HG03103 (cell line): ENCODE measurements at regions not wholly inside any gene's neighbourhood (a gene's known extent, or its start where the extent isn't known, plus 50 kb on each side); places are given as distances from the start of the nearest gene placed in this dataset.

ENCODE experiments used
- ATAC-seq: cut with Tn5 transposase; IDR thresholded peaks from one replicate; pipeline ENCODE4 v1.9.1; 2021; ENCODE audit warnings: low read depth; ENCODE audit not compliant: unreplicated experiment

GRCh38 chr6:155599160-155599559 is 143.5 kb upstream of the NOX3 start:
- ATAC-seq, result no peak

DNA sequence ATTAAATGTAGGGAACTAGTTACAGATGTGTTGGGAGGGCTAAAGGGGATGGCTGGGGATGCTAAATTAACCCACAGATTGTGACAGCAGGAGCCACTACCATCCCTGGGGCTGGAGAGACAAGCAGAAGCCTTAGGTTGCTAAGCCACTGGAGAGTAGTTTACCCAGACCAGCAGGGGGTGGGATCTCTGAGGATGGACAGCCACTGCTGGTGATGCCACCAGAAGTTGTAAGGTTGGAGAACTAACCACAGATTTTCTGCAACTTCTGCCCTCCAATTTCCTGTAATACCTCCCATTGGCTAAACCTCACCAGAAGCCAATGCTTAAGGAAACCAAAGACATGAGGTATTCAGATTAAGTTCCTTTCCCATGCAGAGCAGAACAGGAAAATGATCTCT is 139.6 kb upstream of the NOX3 start:
- ATAC-seq, result no peak

DNA sequence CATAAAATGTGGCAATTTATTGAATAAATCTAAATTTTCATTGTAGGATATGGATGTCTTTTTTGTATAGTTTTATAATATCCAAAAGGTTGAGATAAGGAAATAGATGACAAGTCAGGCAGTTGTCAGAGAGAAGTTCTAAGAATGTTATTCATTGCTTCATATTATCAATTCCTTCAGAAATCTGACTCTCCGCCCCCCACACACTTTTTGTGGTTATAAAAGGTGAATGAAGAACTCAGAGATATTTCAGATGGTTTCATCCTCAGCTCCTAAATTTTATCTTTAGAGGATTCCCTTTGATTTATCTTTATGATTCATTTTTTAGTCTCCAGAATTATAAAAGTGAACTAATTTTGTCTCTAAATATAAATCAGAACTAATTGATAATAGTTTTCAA is 136.1 kb upstream of the NOX3 start:
- ATAC-seq, result no peak

GRCh38 chr6:155589190-155589589 is 133.6 kb upstream of the NOX3 start:
- ATAC-seq, result no peak

GRCh38 chr6:155587817-155588216 is 132.2 kb upstream of the NOX3 start:
- ATAC-seq, result no peak

DNA sequence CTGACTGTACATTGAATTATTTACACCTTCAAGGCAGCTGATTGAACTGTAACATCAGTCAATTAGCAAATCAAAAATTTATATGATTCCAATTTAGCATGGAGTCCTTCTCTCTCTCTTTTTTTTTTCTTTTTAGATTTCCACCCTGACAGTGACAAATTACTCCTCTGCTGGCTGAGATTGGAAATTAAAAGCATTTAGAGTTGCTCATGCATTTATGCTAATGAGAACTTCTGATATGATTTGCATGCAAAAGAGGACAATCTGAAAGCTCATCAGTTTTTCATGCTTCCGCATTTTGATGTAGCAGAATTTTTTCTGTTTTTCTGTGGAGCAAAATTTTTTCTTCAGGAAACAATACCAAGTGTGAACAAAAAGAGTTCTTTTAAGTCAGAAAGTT is 130.5 kb upstream of the NOX3 start:
- ATAC-seq, result no peak

- no peak for ATAC-seq
Observed at GRCh38 chr6:155584006-155584405, 128.4 kb upstream of the NOX3 start.

DNA sequence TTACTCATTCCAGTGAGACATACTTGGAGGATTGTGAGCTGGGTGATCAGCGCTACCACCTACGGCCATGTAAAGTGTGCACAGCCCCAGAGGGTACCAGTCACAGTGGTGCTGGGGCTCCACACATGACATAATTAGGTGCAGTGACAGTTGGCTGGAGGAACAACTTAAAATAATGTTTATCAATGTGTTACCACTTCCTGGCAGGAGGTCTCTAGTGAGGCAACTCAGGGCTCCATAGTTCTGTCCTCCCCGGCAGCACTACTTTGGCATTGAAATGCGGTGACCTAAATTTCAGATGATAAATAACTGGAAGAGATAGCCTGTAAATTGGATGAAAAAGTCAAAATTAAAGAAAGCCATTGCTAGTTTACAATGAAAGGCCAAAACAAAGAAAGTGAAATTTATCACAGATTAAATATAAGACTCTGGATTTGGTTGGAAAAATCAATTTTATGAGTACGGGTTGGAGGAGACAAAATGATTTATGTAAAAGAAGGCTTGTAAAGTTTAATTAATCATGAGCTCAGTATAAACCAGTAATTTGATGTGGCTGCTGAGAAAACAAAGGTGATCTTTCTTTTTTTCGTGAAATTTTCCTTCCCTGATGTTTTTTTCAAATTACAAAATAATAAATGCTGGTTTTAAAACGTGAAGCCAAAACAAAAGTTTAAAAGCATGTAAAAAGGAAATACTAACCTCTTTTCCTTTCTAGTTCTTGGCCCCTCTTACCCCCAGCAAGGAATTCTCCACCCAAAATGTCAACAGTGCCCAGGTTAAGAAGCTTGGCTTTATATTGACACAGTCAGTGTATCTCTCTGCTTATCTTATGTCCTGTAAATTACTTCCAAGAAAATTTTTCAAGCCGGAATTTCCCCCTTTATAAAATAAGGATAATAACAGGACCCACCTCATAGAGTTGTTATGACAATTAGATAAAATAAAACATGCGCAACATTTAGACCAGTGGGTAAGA is 126.7 kb upstream of the NOX3 start:
- ATAC-seq, result no peak

- ATAC-seq, result no peak
Observed at GRCh38 chr6:155580904-155581303, 125.3 kb upstream of the NOX3 start.

DNA sequence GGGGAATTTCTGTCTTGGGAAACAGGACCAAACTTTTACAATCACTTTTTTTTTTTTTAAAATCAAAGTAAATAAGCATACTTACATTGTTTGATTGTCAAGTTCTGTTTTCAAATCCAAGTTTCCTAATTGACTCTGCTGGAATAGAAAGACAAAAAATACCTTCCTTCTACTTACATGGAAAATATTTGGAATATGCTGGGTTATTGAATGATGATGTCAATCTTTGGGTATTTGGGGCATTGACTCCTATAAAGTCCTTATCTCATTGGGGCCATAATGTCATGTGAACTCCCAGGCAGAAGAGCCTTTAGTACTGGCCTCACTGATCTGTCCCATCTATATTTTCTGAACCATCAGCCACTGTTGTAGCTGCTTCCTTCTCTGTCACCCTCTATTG is 122.6 kb upstream of the NOX3 start:
- no peak for ATAC-seq

DNA sequence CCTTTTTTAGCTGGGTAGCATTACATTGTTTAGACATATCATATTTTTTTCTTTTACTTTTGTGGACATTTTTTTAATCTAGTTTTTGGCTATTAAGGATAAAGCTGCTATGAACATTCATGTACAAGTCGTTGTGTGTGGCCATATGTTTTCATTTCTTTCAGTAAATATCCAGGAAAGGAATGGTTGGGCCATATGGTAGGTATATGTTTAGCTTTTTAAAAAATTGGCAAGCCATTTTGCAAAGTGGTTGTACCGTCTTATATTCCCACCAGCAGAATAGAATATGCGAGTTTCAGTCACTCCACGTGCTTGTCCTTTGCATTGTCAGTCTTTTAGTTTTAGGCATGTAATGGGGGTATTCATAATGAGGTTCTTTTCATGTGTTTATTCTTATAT is 106.3 kb upstream of the NOX3 start:
- no peak for ATAC-seq

DNA sequence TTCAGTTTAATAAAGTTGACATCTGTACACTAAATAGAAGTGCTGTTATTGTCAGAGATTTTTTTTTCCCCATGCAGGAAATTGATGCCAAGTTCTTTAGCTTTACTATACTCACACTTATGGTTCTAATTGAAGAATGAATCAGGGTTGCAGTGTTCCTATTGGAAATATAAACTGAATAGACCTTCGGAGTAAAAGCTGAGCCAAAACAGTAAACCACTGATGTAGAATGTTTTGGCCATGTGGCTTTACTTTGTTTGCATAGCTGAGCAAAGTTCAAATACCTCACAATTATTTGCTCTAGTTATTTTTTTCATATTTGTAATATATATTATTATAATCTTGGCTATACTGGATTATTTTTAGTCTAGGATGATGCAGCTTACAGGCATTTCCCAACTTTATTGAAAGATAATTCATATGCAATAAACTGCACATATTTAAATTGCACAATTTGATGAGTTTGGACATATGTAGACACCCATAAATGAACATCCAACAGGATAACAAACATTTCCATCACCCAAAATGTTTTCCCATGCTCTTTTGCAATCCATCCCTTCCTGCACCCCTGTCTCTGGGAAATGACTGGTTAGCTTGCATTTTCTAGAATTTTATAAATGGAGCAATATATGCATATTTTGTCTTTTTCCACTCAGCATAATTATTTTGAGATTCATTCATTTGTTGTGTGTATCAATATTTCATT is 105.8 kb upstream of the NOX3 start:
- no peak for ATAC-seq

DNA sequence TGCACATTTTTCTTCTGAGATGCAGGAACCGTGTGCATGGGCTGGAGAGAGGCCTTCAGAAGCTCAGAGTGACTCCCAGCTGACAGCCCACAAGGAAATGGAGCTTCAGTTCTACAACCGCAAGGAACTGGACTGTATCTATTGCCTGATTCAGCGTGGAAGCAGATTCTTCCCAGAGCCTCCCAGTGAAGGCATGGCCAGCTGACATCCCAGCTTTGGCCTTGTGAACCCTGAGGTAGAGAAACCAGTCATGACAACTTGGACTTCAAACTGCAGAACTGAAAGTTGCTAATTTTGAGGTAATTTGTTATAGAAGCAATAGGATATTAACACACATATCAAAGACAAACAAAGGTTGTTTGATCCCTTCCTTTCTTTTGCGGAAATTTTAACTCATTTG is 94.3 kb upstream of the NOX3 start:
- ATAC-seq, result no peak

DNA sequence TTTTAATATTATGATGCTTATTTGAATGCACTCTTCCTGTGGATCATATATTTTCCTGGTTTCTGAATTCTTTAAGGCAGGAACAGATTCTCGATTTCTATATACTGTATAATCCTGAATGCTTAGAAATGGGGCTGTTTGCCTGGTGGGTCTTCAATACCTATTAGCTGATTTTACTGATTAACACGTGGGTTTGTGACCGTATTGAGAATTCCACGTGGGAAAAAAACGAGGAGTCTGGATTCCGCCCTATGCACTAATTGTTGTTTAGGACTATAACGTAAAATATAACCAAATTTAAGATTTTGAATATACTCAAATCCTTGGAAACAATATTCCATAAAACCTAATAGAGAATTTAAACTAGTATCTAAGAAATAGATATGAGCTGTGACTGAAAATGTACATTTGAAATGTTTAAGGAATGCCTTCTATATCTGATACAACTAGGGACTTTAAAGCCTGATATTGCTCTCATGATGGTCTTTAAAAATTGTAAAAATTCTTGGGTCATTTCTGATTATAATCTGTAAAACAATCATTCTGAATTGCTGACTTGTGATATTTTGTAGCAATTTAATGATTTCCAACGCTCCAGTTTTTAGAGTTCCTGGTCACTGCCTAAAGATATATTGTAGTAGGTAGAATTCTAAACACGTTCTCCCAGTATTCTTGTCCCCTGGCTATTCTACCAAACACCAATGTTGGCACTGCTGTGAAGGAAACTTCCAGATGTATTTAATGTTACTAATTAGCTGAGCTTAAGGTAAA is 93.6 kb upstream of the NOX3 start:
- ATAC-seq, result no peak

DNA sequence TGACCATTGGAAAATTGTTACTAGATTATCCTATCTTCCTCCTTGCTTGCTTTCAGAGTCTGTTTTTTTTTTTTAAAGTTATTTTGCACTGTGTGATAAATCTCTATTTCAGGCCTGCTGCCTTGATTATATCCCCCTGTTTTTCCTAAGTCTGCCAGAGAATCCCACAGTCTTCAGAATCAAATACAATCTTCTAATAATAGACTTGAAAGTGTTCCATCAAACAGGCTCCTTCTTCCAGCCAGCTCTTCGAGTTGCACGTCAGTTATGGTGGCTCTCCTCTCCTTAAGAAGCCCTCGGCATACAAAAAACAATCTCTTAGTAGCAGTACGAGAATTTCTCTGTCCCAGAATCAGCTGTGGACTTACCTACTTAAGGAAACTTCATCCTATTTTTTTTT is 92.9 kb upstream of the NOX3 start:
- no peak for ATAC-seq

- no peak for ATAC-seq
Observed at GRCh38 chr6:155544677-155545076, 89.0 kb upstream of the NOX3 start.

DNA sequence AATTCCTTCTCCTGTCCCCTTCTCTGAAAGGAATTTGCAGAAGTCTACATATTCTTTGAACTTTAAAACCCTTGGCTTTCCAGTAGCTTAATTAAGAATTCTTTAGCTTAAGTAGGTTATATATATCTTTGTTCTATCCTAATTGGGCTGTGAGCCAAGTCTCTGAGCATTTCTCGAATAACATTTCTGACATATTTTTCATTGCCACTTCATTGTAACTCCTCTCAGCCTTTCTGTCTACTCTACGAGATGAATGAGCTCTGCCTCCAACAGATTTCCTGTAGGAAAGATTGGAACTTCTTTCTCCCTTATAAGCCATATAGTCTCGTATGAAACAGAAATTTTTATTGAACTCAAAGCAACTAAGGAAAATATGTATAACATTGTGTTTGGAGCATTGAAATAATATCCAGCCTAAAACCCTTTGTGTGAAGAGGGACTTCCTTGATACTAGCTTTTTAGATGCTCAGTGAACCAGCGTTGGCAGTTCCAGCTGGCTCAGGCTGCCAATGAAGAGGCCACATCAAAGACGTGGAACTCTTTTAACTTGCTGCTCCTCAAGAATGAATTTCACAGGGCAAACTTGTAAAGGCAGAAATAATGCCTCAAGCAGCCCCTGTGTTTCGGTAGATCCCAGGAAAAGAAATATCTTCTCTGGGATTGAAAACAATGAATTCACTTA is 87.7 kb upstream of the NOX3 start:
- no peak for ATAC-seq

GRCh38 chr6:155542036-155542435 is 86.4 kb upstream of the NOX3 start:
- no peak for ATAC-seq

GRCh38 chr6:155538708-155539390 is 83.2 kb upstream of the NOX3 start:
- ATAC-seq, result no peak

DNA sequence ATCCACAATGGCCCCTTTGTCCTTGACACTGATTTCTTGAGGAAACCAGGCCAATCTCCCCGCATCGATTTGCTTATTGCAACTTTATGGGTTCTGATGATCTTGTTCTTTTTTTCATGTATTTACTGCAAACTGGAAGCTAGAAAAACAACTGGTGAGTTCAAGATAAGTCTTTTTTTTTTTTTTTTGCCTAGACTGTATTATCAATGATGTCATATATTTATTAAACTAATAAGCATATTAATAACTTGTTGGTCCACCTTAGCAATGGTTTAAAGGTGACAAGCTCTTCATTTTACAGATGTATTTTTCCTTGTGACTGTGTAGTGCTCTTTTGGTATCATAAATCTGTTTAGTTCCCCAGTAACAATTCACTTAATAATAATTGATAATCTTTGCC is 79.0 kb upstream of the NOX3 start:
- ATAC-seq, result no peak
